ENCODE measurements at regions not wholly inside any gene's neighbourhood (a gene's known extent, or its start where the extent isn't known, plus 50 kb on each side); places are given as distances from the start of the nearest gene placed in this dataset.

DNA sequence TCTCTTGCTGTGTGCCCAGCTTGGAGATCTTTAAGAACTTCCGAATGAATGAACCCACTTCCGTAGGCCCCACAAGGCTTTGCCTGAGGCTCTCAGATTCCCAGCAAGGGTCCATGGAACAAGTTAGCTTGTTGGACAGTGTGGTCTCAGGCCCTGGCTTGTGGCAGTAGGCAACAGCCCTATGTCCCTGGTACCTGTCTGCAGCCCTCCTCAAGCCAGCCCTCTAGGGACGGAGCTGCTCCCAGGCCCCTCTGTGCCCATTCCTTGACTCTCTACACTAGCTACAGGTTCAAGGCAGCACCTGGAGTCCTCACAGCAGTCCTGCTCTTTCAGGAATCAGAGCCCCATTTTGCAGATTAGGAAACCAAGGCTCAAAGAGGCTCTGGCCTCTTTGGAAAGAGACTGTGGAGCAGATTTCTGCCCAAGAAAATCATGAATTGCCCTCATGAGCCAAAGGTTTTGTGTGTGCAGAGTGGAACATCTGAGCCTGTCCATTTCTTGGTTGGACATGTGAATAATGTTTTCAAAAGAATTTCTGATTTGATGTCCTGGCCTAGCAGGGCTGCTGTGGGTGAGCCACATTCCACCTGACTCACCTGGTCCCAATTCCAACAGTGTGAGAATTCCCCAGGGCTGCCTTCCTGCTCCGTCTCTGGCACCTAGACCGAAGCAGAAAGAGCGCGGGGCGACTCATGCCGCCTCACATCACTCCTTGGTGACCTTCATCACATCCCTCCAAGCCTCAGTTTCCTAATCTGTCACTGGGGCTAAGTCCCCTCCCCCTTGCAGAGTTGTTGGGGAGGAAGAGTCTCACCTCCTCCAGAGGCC lies 131.7 kb downstream of the BARX1 start:
- TF ChIP-seq POLR2AphosphoS5 (IDR thresholded peaks at IDR 0.05; ENCODE audit: low read depth) (no peak), GABPA (IDR thresholded peaks at IDR 0.05; ENCODE audit: low read depth) (no peak)
- TF ChIP-seq, protein P1, sequence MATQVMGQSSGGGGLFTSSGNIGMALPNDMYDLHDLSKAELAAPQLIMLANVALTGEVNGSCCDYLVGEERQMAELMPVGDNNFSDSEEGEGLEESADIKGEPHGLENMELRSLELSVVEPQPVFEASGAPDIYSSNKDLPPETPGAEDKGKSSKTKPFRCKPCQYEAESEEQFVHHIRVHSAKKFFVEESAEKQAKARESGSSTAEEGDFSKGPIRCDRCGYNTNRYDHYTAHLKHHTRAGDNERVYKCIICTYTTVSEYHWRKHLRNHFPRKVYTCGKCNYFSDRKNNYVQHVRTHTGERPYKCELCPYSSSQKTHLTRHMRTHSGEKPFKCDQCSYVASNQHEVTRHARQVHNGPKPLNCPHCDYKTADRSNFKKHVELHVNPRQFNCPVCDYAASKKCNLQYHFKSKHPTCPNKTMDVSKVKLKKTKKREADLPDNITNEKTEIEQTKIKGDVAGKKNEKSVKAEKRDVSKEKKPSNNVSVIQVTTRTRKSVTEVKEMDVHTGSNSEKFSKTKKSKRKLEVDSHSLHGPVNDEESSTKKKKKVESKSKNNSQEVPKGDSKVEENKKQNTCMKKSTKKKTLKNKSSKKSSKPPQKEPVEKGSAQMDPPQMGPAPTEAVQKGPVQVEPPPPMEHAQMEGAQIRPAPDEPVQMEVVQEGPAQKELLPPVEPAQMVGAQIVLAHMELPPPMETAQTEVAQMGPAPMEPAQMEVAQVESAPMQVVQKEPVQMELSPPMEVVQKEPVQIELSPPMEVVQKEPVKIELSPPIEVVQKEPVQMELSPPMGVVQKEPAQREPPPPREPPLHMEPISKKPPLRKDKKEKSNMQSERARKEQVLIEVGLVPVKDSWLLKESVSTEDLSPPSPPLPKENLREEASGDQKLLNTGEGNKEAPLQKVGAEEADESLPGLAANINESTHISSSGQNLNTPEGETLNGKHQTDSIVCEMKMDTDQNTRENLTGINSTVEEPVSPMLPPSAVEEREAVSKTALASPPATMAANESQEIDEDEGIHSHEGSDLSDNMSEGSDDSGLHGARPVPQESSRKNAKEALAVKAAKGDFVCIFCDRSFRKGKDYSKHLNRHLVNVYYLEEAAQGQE (IDR thresholded peaks at IDR 0.05; ENCODE audit: insufficient replicate concordance, low read depth), result no peak
- TF ChIP-seq, protein P2, sequence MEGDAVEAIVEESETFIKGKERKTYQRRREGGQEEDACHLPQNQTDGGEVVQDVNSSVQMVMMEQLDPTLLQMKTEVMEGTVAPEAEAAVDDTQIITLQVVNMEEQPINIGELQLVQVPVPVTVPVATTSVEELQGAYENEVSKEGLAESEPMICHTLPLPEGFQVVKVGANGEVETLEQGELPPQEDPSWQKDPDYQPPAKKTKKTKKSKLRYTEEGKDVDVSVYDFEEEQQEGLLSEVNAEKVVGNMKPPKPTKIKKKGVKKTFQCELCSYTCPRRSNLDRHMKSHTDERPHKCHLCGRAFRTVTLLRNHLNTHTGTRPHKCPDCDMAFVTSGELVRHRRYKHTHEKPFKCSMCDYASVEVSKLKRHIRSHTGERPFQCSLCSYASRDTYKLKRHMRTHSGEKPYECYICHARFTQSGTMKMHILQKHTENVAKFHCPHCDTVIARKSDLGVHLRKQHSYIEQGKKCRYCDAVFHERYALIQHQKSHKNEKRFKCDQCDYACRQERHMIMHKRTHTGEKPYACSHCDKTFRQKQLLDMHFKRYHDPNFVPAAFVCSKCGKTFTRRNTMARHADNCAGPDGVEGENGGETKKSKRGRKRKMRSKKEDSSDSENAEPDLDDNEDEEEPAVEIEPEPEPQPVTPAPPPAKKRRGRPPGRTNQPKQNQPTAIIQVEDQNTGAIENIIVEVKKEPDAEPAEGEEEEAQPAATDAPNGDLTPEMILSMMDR (IDR thresholded peaks at IDR 0.05; ENCODE audit: insufficient read depth, low read length), result no peak

All from HL-60 (cell line).